ENCODE measurements at regions not wholly inside any gene's neighbourhood (a gene's known extent, or its start where the extent isn't known, plus 50 kb on each side); places are given as distances from the start of the nearest gene placed in this dataset.

DNA sequence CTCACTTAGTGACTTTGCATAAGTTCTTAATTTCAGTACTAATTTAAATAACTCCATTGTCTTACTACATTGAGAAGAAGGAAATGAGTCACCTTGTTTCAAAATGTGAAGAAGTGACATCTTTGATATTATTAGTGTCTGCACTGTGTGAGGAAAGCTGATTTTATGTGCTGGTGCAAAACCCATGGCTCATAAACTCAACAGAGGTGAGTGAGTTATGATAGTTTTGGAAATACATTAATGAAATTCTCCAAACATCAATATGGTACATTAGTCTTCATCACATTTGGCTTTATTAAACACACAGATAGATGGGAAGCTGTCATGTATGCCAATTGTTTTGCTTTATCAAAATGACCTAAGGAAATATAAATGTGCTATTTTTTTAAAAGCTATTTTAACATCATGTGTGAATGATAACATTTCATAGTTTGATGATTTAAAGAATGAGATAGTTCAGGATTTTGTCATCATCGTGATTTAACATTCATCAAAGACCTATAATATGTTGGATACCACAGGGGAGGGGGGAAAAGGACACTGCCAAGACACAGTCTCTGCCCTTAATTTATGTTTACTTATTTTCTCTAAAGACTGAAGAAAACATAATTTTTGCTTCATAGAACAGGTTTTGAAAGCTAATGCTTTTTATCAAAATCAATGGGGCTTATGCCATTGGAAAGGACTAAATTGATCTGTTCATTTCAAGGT is 902.3 kb upstream of the SLITRK1 start:
- no peak overlapping the region for H4K8ac ChIP-seq (ENCODE audit: low read depth in 2 of 2, low read length in 2 of 2)
- no CpG with 5 or more reads among the region's 1 CpG for WGBS, 2 experiments (ENCODE audit: extremely low coverage in 2 of 2, insufficient read length in 1 of 2)
- no peaks in the 10 kb centered on the region for H4K20me1 ChIP-seq (ENCODE audit: insufficient read depth, low read length)
- no peak overlapping the region for H4K5ac ChIP-seq (ENCODE audit: low read depth, low read length)
- H3K4me3 ChIP-seq (ENCODE audit: insufficient read depth, low read depth, low read length): no peak overlapping the region
- no peaks in the 10 kb centered on the region for H3K36me3 ChIP-seq (ENCODE audit: control insufficient read depth, insufficient read depth, low read length)
- DNase-seq (no peak), ATAC-seq (ENCODE audit: low read depth) (no peak)
- dilution Hi-C loops (cut with HindIII; ENCODE audit: low sequenced_read_pairs, unreplicated experiment) (no loop called here), intact Hi-C loops (cut with micrococcal nuclease) (no loop called here), in situ Hi-C loops (cut with MboI; ENCODE audit: low sequenced_read_pairs) (no loop called here)
- H2BK120ac ChIP-seq (ENCODE audit: low read depth, low read length): no peak overlapping the region
- no peaks in the 10 kb centered on the region for H3K79me1 ChIP-seq (ENCODE audit: low read depth in 1 of 2, low read length in 2 of 2)
- H3K56ac ChIP-seq (ENCODE audit: extremely low read depth, insufficient read depth, low read length): no peak overlapping the region
- no peak overlapping the region for H4K91ac ChIP-seq (ENCODE audit: insufficient read depth, low read depth, low read length)
- no peak overlapping the region for H3K14ac ChIP-seq (replicated peaks; ENCODE audit: low read depth, low read length)
- ChIA-PET POLR2A (ENCODE audit: unreplicated experiment) (no interaction called here), CTCF (no interaction called here)
- H3K9me3 ChIP-seq (ENCODE audit: control insufficient read depth, insufficient read depth, low read length): no peaks in the 10 kb centered on the region
- H3K4me1 ChIP-seq (ENCODE audit: control insufficient read depth, insufficient read depth, low read length): no peaks in the 10 kb centered on the region
- no peak overlapping the region for H2BK15ac ChIP-seq (ENCODE audit: low read depth, low read length)
- no peak overlapping the region for H3K27ac ChIP-seq (ENCODE audit: insufficient read depth, low read length)
- H2AK5ac ChIP-seq (ENCODE audit: low read depth, low read length): no peak overlapping the region
- H3K4ac ChIP-seq (ENCODE audit: low read depth, low read length): no peak overlapping the region
- H3K27me3 ChIP-seq (ENCODE audit: control insufficient read depth, insufficient read depth, low read length): no peaks in the 10 kb centered on the region
- H2BK5ac ChIP-seq (ENCODE audit: low read depth, low read length, poor library complexity, severe bottlenecking): no peak overlapping the region
- BruUV-seq (replicated peaks): no TSS peak
- H2AK9ac ChIP-seq (replicated peaks; ENCODE audit: low read depth, low read length, poor library complexity): no peak overlapping the region
- H3K4me2 ChIP-seq (ENCODE audit: low read depth, low read length): no peak overlapping the region
- no peaks in the 10 kb centered on the region for H3K9me1 ChIP-seq (ENCODE audit: insufficient read depth, low read length)
- no peak overlapping the region for H3K23ac ChIP-seq (ENCODE audit: low read depth, low read length)
- no peak overlapping the region for H3K18ac ChIP-seq (ENCODE audit: low read depth, low read length)
- no peak overlapping the region for H2BK20ac ChIP-seq (ENCODE audit: low read depth, low read length)
- TF ChIP-seq FOS (IDR thresholded peaks at IDR 0.05; ENCODE audit: low read depth, low read length) (no peak), RCOR1 (IDR thresholded peaks at IDR 0.05; ENCODE audit: insufficient replicate concordance, low read length) (no peak), RFX5 (IDR thresholded peaks at IDR 0.05; ENCODE audit: low read depth, low read length) (no peak), MAZ (IDR thresholded peaks at IDR 0.05; ENCODE audit: borderline replicate concordance, low read depth, low read length) (no peak), NFE2L2 (IDR thresholded peaks at IDR 0.05; ENCODE audit: low read depth, low read length) (no peak), MXI1 (IDR thresholded peaks at IDR 0.05; ENCODE audit: borderline replicate concordance, low read depth, low read length) (no peak), CEBPB (IDR thresholded peaks at IDR 0.05; ENCODE audit: low read depth, low read length) (no peak), BHLHE40 (IDR thresholded peaks at IDR 0.05; ENCODE audit: low read depth, low read length) (no peak), RAD21 (IDR thresholded peaks at IDR 0.05; ENCODE audit: low read length) (no peak)
- TF ChIP-seq, protein P1, sequence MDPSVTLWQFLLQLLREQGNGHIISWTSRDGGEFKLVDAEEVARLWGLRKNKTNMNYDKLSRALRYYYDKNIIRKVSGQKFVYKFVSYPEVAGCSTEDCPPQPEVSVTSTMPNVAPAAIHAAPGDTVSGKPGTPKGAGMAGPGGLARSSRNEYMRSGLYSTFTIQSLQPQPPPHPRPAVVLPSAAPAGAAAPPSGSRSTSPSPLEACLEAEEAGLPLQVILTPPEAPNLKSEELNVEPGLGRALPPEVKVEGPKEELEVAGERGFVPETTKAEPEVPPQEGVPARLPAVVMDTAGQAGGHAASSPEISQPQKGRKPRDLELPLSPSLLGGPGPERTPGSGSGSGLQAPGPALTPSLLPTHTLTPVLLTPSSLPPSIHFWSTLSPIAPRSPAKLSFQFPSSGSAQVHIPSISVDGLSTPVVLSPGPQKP (IDR thresholded peaks at IDR 0.05; ENCODE audit: borderline replicate concordance, low read depth, low read length): no peak
- TF ChIP-seq, protein P2, sequence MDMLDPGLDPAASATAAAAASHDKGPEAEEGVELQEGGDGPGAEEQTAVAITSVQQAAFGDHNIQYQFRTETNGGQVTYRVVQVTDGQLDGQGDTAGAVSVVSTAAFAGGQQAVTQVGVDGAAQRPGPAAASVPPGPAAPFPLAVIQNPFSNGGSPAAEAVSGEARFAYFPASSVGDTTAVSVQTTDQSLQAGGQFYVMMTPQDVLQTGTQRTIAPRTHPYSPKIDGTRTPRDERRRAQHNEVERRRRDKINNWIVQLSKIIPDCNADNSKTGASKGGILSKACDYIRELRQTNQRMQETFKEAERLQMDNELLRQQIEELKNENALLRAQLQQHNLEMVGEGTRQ (IDR thresholded peaks at IDR 0.05; ENCODE audit: low read depth, low read length): no peak
- TF ChIP-seq, protein P3, sequence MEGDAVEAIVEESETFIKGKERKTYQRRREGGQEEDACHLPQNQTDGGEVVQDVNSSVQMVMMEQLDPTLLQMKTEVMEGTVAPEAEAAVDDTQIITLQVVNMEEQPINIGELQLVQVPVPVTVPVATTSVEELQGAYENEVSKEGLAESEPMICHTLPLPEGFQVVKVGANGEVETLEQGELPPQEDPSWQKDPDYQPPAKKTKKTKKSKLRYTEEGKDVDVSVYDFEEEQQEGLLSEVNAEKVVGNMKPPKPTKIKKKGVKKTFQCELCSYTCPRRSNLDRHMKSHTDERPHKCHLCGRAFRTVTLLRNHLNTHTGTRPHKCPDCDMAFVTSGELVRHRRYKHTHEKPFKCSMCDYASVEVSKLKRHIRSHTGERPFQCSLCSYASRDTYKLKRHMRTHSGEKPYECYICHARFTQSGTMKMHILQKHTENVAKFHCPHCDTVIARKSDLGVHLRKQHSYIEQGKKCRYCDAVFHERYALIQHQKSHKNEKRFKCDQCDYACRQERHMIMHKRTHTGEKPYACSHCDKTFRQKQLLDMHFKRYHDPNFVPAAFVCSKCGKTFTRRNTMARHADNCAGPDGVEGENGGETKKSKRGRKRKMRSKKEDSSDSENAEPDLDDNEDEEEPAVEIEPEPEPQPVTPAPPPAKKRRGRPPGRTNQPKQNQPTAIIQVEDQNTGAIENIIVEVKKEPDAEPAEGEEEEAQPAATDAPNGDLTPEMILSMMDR (conservative IDR thresholded peaks at IDR 0.05; ENCODE audit: low read depth, low read length): no peak
- no peak overlapping the region for H2AFZ ChIP-seq (replicated peaks; ENCODE audit: low read length, poor library complexity)
- no peak overlapping the region for H3K9ac ChIP-seq (ENCODE audit: low read depth, low read length)

Measured in IMR-90 (cell line).